CD4-positive, alpha-beta T cell (primary cell): ENCODE measurements at regions not wholly inside any gene's neighbourhood (a gene's known extent, or its start where the extent isn't known, plus 50 kb on each side); places are given as distances from the start of the nearest gene placed in this dataset.

Source experiments
- ATAC-seq: fragments of 200-7000 bp; cut with Tn5 transposase; one replicate; pipeline ENCODE4 v1.10.0; 2022; ENCODE audit warnings: mild to moderate bottlenecking; ENCODE audit not compliant: poor library complexity
- CTCF ChIA-PET: fragments of 350-600 bp; sonication (Branson Sonifier 250); formaldehyde crosslinking; loops from one replicate; lab custom pipeline; 2021; ENCODE audit warnings: antibody characterized with exemption, inconsistent platforms; lab: Charles Lee
- POLR2A ChIA-PET: fragments of 350-600 bp; sonication (Branson Sonifier 250); formaldehyde crosslinking; loops from one replicate; lab custom pipeline; 2021; ENCODE audit warnings: antibody characterized with exemption, inconsistent platforms; lab: Charles Lee
- DNase-seq, 14 experiments: peaks; one replicate each; pipeline ENCODE4 v3.0.0-alpha.2; 2013 to 2020; ENCODE audit warnings: mixed read lengths in 2 of 14
- H3K27ac ChIP-seq, 2 donors: one replicate each; pipeline versions ENCODE4 v1.5.1 to v1.7.0; 2013; ENCODE audit warnings: low read length in 2 of 2, low read depth in 1 of 2, mild to moderate bottlenecking in 1 of 2
- H3K27me3 ChIP-seq, 2 experiments: 1 replicate in 1 of 2; 2 replicates in 1 of 2; pipeline versions ENCODE4 v1.6.1 to v1.7.0; 2013; ENCODE audit warnings: low read length in 2 of 2, control low read depth in 1 of 2, mild to moderate bottlenecking in 1 of 2, moderate library complexity in 1 of 2; ENCODE audit not compliant: insufficient read depth in 2 of 2, control insufficient read depth in 1 of 2
- H3K36me3 ChIP-seq: one replicate; pipeline ENCODE4 v1.6.1; 2013; ENCODE audit warnings: low read length, control low read depth; ENCODE audit not compliant: insufficient read depth
- H3K4me1 ChIP-seq: one replicate; pipeline ENCODE4 v1.6.1; 2013; ENCODE audit warnings: low read length, control low read depth; ENCODE audit not compliant: insufficient read depth
- H3K4me3 ChIP-seq: one replicate; pipeline ENCODE4 v1.5.1; 2013; ENCODE audit warnings: mild to moderate bottlenecking, low read length, moderate library complexity
- H3K9me3 ChIP-seq, 2 experiments: 1 replicate in 1 of 2; 2 replicates in 1 of 2; pipeline versions ENCODE4 v1.6.1 to v1.7.0; 2013; ENCODE audit warnings: low read length in 2 of 2, mild to moderate bottlenecking in 2 of 2, control low read depth in 1 of 2, moderate library complexity in 1 of 2; ENCODE audit not compliant: control insufficient read depth in 1 of 2, insufficient read depth in 1 of 2
- H3K27ac Mint-ChIP-seq: one replicate; pipeline ENCODE4 v1.8.0; 2020; ENCODE audit warnings: mixed read lengths
- H3K27me3 Mint-ChIP-seq: one replicate; pipeline ENCODE4 v1.8.0; 2021; ENCODE audit warnings: mixed read lengths
- H3K36me3 Mint-ChIP-seq: one replicate; pipeline ENCODE4 v1.8.0; 2021; ENCODE audit warnings: low read depth, mixed read lengths
- H3K4me1 Mint-ChIP-seq: one replicate; pipeline ENCODE4 v1.8.0; 2021; ENCODE audit warnings: low read depth, mixed read lengths
- H3K4me3 Mint-ChIP-seq: one replicate; pipeline ENCODE4 v1.8.0; 2020; ENCODE audit warnings: mild to moderate bottlenecking, mixed read lengths
- H3K9me3 Mint-ChIP-seq: one replicate; pipeline ENCODE4 v1.8.0; 2020; ENCODE audit warnings: mixed read lengths
- intact Hi-C, 2 experiments: fragments of 100-400 bp; cut with DNase I in 1 of 2; cut with micrococcal nuclease in 1 of 2; formaldehyde crosslinking; loops; one replicate each; pipeline versions ENCODE4 v1.15.1 to v1.9.0; 2023 to 2025; cut with DNase I, micrococcal nuclease
- TF ChIP-seq, protein P1 (sequence below): fragments of 200-600 bp; IDR thresholded peaks from one replicate; pipeline ENCODE4 v1.8.0; 2022; ENCODE audit warnings: antibody characterized with exemption, mild to moderate bottlenecking

DNA sequence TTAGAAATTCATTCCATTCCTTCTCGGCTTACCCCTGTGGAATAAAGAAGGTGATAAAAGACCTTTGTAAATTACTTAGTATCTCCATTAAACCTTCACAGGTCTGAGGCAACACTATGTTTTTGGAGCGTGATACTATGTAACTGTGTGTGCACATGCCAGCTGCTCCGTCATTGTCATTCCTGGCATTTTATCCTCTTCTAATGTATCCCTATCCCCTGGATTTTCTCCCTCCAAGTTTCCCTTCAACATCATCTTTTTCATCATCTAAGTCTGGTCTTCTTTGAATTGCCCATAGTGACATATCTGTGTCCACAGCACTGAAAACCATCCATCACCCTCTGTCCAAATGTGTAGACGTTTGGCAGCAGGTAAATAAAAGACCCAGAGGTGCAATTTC lies 125.7 kb downstream of the TEX36 start:
- Histone ChIP-seq H3K27me3 (peaks cover 0 to 3% of the 10 kb centered on the region in 2 experiments), H3K4me1 (no peaks in the 10 kb centered on the region), H3K4me3 (no peak overlapping the region), H3K36me3 (no peaks in the 10 kb centered on the region), H3K27ac (no peak overlapping the region), H3K9me3 (peaks cover 2 to 3% of the 10 kb centered on the region in 2 experiments)
- ChIA-PET CTCF (no interaction called here), POLR2A (no interaction called here)
- H3K27ac Mint-ChIP-seq: no peak overlapping the region
- peaks cover 7% of the 10 kb centered on the region for H3K9me3 Mint-ChIP-seq
- H3K36me3 Mint-ChIP-seq: no peaks in the 10 kb centered on the region
- peaks cover 20% of the 10 kb centered on the region for H3K27me3 Mint-ChIP-seq
- ATAC-seq: no peak
- H3K4me1 Mint-ChIP-seq: no peaks in the 10 kb centered on the region
- TF ChIP-seq, protein P1, sequence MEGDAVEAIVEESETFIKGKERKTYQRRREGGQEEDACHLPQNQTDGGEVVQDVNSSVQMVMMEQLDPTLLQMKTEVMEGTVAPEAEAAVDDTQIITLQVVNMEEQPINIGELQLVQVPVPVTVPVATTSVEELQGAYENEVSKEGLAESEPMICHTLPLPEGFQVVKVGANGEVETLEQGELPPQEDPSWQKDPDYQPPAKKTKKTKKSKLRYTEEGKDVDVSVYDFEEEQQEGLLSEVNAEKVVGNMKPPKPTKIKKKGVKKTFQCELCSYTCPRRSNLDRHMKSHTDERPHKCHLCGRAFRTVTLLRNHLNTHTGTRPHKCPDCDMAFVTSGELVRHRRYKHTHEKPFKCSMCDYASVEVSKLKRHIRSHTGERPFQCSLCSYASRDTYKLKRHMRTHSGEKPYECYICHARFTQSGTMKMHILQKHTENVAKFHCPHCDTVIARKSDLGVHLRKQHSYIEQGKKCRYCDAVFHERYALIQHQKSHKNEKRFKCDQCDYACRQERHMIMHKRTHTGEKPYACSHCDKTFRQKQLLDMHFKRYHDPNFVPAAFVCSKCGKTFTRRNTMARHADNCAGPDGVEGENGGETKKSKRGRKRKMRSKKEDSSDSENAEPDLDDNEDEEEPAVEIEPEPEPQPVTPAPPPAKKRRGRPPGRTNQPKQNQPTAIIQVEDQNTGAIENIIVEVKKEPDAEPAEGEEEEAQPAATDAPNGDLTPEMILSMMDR: no peak
- DNase-seq: no peak
- H3K4me3 Mint-ChIP-seq: no peak overlapping the region
- intact Hi-C loops: no loop called here

DNA sequence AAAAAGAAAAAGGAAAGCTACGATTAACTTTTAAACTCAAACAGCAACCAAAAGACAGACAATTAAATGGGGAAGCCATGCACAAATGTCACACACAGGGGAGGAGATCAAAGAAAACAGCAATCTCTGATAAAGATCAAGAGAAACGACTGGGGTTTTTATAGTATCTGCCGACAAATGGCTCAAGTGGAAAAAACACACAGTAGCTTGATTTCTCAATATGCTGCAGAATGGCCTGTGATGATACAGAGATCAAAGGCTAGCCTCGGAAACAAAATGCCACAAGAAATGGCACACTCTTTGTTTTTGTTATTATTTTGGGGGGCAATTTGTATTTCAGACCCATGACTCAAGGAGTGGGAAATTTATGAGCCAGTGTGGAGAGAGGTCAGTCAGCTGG lies 126.1 kb downstream of the TEX36 start:
- no peaks in the 10 kb centered on the region for H3K4me1 ChIP-seq
- no peak overlapping the region for H3K4me3 ChIP-seq
- no peak overlapping the region for H3K27ac Mint-ChIP-seq
- ChIA-PET POLR2A (no interaction called here), CTCF (no interaction called here)
- H3K9me3 ChIP-seq: peaks cover 3 to 5% of the 10 kb centered on the region in 2 experiments
- peaks cover 20% of the 10 kb centered on the region for H3K27me3 Mint-ChIP-seq
- intact Hi-C loops: no loop called here
- ATAC-seq (no peak), DNase-seq (no peak)
- peaks cover 0 to 3% of the 10 kb centered on the region in 2 experiments for H3K27me3 ChIP-seq
- no peaks in the 10 kb centered on the region for H3K36me3 ChIP-seq
- TF ChIP-seq, protein P1: no peak
- peaks cover 7% of the 10 kb centered on the region for H3K9me3 Mint-ChIP-seq
- no peak overlapping the region for H3K27ac ChIP-seq
- no peak overlapping the region for H3K4me3 Mint-ChIP-seq
- no peaks in the 10 kb centered on the region for H3K4me1 Mint-ChIP-seq
- H3K36me3 Mint-ChIP-seq: no peaks in the 10 kb centered on the region

DNA sequence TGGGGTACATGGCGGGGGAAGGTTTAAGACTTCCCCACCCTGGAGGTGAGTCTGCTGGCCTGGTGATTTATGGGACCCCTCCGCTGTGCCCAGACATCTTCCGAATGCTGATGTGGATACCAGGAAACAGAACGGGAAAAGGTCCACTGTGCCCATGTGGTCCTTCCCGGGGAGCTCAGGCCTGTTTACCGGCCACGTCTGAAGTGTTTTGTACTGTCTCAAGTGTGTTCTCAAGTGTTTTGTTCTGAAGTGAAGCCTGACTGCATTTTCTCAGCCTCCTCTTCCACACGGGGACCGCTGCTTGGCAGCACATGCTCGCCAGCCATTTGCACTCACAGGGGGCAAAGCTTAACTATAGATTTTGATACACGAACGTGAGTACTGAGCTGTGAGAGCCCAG lies 127.2 kb downstream of the TEX36 start:
- Mint-ChIP-seq H3K4me1 (no peaks in the 10 kb centered on the region), H3K9me3 (peaks cover 5% of the 10 kb centered on the region), H3K36me3 (no peaks in the 10 kb centered on the region), H3K27ac (no peak overlapping the region), H3K27me3 (peaks cover 20% of the 10 kb centered on the region), H3K4me3 (no peak overlapping the region)
- Histone ChIP-seq H3K9me3 (peaks cover 5 to 6% of the 10 kb centered on the region in 2 experiments), H3K4me3 (no peak overlapping the region), H3K27ac (no peak overlapping the region), H3K36me3 (no peaks in the 10 kb centered on the region), H3K4me1 (no peaks in the 10 kb centered on the region), H3K27me3 (peaks cover 0 to 3% of the 10 kb centered on the region in 2 experiments)
- DNase-seq: no peak
- ATAC-seq: no peak
- TF ChIP-seq, protein P1: no peak
- POLR2A ChIA-PET: no interaction called here
- CTCF ChIA-PET: no interaction called here
- intact Hi-C loops: no loop called here
